ENCODE measurements at regions not wholly inside any gene's neighbourhood (a gene's known extent, or its start where the extent isn't known, plus 50 kb on each side); places are given as distances from the start of the nearest gene placed in this dataset.

DNA sequence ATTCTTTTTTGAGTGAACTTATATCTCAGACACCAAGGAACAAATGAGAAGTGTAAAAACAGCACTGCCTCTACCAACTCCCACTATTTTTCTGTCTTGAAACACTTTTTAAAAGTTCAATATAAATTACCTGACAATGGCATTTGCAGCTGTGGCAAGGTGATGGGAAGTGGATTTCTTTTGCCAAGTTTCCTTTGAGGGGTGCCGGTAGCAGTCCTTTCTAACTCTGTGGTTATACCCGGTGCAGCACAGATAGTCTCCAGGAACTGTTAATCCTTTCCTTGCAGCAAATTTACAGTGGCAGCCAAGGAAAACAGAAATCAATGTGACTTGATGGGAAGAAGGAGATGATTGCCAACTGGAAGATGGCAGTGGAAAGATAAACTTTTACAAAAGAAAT, 243.7 kb downstream of the BCAT1 start:
- no peak overlapping the region for H2AFZ ChIP-seq (ENCODE audit: low read length)
- no peaks in the 10 kb centered on the region for H3K79me2 ChIP-seq (ENCODE audit: insufficient read depth, low read length)
- no peaks in the 10 kb centered on the region for H3K27me3 ChIP-seq (ENCODE audit: insufficient read depth, low read length)
- no peaks in the 10 kb centered on the region for H3K9me3 ChIP-seq (ENCODE audit: low read depth, low read length)
- H4K20me1 ChIP-seq (ENCODE audit: insufficient read depth, low read length): no peaks in the 10 kb centered on the region
- no peak overlapping the region for H3K4me3 ChIP-seq (ENCODE audit: insufficient read depth, low read length)
- no peak overlapping the region for H3K27ac ChIP-seq (ENCODE audit: low read depth, low read length)
- no peaks in the 10 kb centered on the region for H3K36me3 ChIP-seq (ENCODE audit: insufficient read depth, low read length)
- peaks cover 4% of the 10 kb centered on the region for H3K4me1 ChIP-seq (ENCODE audit: insufficient read depth, low read length)
- H3K4me2 ChIP-seq (ENCODE audit: insufficient read depth, low read length): no peak overlapping the region
- TF ChIP-seq CTCF (IDR thresholded peaks at IDR 0.05; ENCODE audit: extremely low read depth, low read depth, low read length): no peak
- no peak for DNase-seq (ENCODE audit: insufficient read length, low spot score, missing footprints)

- Histone ChIP-seq H3K27ac (ENCODE audit: low read depth, low read length) (no peak overlapping the region), H3K9me3 (ENCODE audit: low read depth, low read length) (no peaks in the 10 kb centered on the region), H3K4me3 (ENCODE audit: insufficient read depth, low read length) (no peak overlapping the region), H3K36me3 (ENCODE audit: insufficient read depth, low read length) (no peaks in the 10 kb centered on the region), H3K4me1 (ENCODE audit: insufficient read depth, low read length) (no peaks in the 10 kb centered on the region), H2AFZ (ENCODE audit: low read length) (no peak overlapping the region), H3K79me2 (ENCODE audit: insufficient read depth, low read length) (no peaks in the 10 kb centered on the region), H3K27me3 (ENCODE audit: insufficient read depth, low read length) (no peaks in the 10 kb centered on the region), H4K20me1 (ENCODE audit: insufficient read depth, low read length) (no peaks in the 10 kb centered on the region), H3K4me2 (ENCODE audit: insufficient read depth, low read length) (no peak overlapping the region)
- DNase-seq (ENCODE audit: insufficient read length, low spot score, missing footprints): no peak
- TF ChIP-seq CTCF (IDR thresholded peaks at IDR 0.05; ENCODE audit: extremely low read depth, low read depth, low read length): no peak
Measured at GRCh38 chr12:24701343-24701742, 247.6 kb downstream of the BCAT1 start.

- Histone ChIP-seq H3K9me3 (ENCODE audit: low read depth, low read length) (no peaks in the 10 kb centered on the region), H3K4me3 (ENCODE audit: insufficient read depth, low read length) (no peak overlapping the region), H4K20me1 (ENCODE audit: insufficient read depth, low read length) (no peaks in the 10 kb centered on the region), H3K36me3 (ENCODE audit: insufficient read depth, low read length) (no peaks in the 10 kb centered on the region), H3K79me2 (ENCODE audit: insufficient read depth, low read length) (no peaks in the 10 kb centered on the region), H3K27me3 (ENCODE audit: insufficient read depth, low read length) (no peaks in the 10 kb centered on the region), H3K4me1 (ENCODE audit: insufficient read depth, low read length) (no peaks in the 10 kb centered on the region), H3K4me2 (ENCODE audit: insufficient read depth, low read length) (no peak overlapping the region), H2AFZ (ENCODE audit: low read length) (no peak overlapping the region), H3K27ac (ENCODE audit: low read depth, low read length) (no peak overlapping the region)
- no peak for DNase-seq (ENCODE audit: insufficient read length, low spot score, missing footprints)
- no peak for TF ChIP-seq CTCF (IDR thresholded peaks at IDR 0.05; ENCODE audit: extremely low read depth, low read depth, low read length)
Measured at GRCh38 chr12:24698972-24699371, 249.9 kb downstream of the BCAT1 start.

- Histone ChIP-seq H3K27ac (ENCODE audit: low read depth, low read length) (no peak overlapping the region), H3K79me2 (ENCODE audit: insufficient read depth, low read length) (no peaks in the 10 kb centered on the region), H2AFZ (ENCODE audit: low read length) (no peak overlapping the region), H3K36me3 (ENCODE audit: insufficient read depth, low read length) (no peaks in the 10 kb centered on the region), H4K20me1 (ENCODE audit: insufficient read depth, low read length) (no peaks in the 10 kb centered on the region), H3K4me1 (ENCODE audit: insufficient read depth, low read length) (no peaks in the 10 kb centered on the region), H3K9me3 (ENCODE audit: low read depth, low read length) (no peaks in the 10 kb centered on the region), H3K4me2 (ENCODE audit: insufficient read depth, low read length) (no peak overlapping the region), H3K4me3 (ENCODE audit: insufficient read depth, low read length) (no peak overlapping the region), H3K27me3 (ENCODE audit: insufficient read depth, low read length) (no peaks in the 10 kb centered on the region)
- no peak for DNase-seq (ENCODE audit: insufficient read length, low spot score, missing footprints)
- no peak for TF ChIP-seq CTCF (IDR thresholded peaks at IDR 0.05; ENCODE audit: extremely low read depth, low read depth, low read length)
Measured at GRCh38 chr12:24697769-24698168, 251.1 kb downstream of the BCAT1 start.
